CD4-positive, CD25-positive, alpha-beta regulatory T cell (primary cell): ENCODE measurements at regions not wholly inside any gene's neighbourhood (a gene's known extent, or its start where the extent isn't known, plus 50 kb on each side); places are given as distances from the start of the nearest gene placed in this dataset.

Source experiments
- ATAC-seq, 2 donors: fragments of 150-1000 bp; cut with Tn5 transposase; one replicate each; pipeline ENCODE4 v1.10.0; 2021; ENCODE audit warnings: low read depth in 2 of 2, moderate number of reproducible peaks in 2 of 2, moderate library complexity in 1 of 2
- DNase-seq, 3 donors: peaks; one replicate each; pipeline versions ENCODE4 v3.0.0 to v3.0.0-alpha.2; 2012 to 2022; ENCODE audit warnings: mixed read lengths in 1 of 3
- H3K27ac ChIP-seq: one replicate; pipeline ENCODE4 v1.7.0; 2013; ENCODE audit warnings: mild to moderate bottlenecking, low read length; ENCODE audit not compliant: insufficient read depth, poor library complexity, severe bottlenecking
- H3K27me3 ChIP-seq: one replicate; pipeline ENCODE4 v1.7.0; 2013; ENCODE audit warnings: low read length; ENCODE audit not compliant: control insufficient read depth, insufficient read depth
- H3K36me3 ChIP-seq: one replicate; pipeline ENCODE4 v1.7.0; 2013; ENCODE audit warnings: mild to moderate bottlenecking, low read length, moderate library complexity; ENCODE audit not compliant: control insufficient read depth, insufficient read depth
- H3K4me1 ChIP-seq: 2 replicates; pipeline ENCODE4 v1.7.0; 2013; ENCODE audit warnings: mild to moderate bottlenecking, low read length; ENCODE audit not compliant: insufficient read depth, control insufficient read depth, poor library complexity, severe bottlenecking
- H3K4me3 ChIP-seq: one replicate; pipeline ENCODE4 v1.7.0; 2013; ENCODE audit warnings: low read depth, mild to moderate bottlenecking, low read length, moderate library complexity
- H3K9me3 ChIP-seq, 2 experiments: 1 replicate in 1 of 2; 2 replicates in 1 of 2; pipeline ENCODE4 v1.7.0; 2013; ENCODE audit warnings: low read length in 2 of 2, mild to moderate bottlenecking in 1 of 2, moderate library complexity in 1 of 2; ENCODE audit not compliant: control insufficient read depth in 2 of 2
- H3K27ac Mint-ChIP-seq, 3 donors: one replicate each; pipeline ENCODE4 v1.8.0; 2020 to 2022; ENCODE audit warnings: mild to moderate bottlenecking in 3 of 3, mixed read lengths in 3 of 3, moderate library complexity in 2 of 3
- H3K27me3 Mint-ChIP-seq: one replicate; pipeline ENCODE4 v1.8.0; 2022; ENCODE audit warnings: mild to moderate bottlenecking, mixed read lengths
- H3K36me3 Mint-ChIP-seq: one replicate; pipeline ENCODE4 v1.8.0; 2020; ENCODE audit warnings: mixed read lengths
- H3K4me1 Mint-ChIP-seq, 4 donors: one replicate each; pipeline ENCODE4 v1.8.0; 2020 to 2022; ENCODE audit warnings: mixed read lengths in 4 of 4, mild to moderate bottlenecking in 1 of 4
- H3K4me3 Mint-ChIP-seq, 4 donors: one replicate each; pipeline ENCODE4 v1.8.0; 2020 to 2022; ENCODE audit warnings: mild to moderate bottlenecking in 4 of 4, mixed read lengths in 4 of 4, moderate library complexity in 3 of 4
- H3K9me3 Mint-ChIP-seq, 7 donors: one replicate each; pipeline ENCODE4 v1.8.0; 2020 to 2022; ENCODE audit warnings: mixed read lengths in 7 of 7, mild to moderate bottlenecking in 3 of 7, moderate library complexity in 2 of 7

DNA sequence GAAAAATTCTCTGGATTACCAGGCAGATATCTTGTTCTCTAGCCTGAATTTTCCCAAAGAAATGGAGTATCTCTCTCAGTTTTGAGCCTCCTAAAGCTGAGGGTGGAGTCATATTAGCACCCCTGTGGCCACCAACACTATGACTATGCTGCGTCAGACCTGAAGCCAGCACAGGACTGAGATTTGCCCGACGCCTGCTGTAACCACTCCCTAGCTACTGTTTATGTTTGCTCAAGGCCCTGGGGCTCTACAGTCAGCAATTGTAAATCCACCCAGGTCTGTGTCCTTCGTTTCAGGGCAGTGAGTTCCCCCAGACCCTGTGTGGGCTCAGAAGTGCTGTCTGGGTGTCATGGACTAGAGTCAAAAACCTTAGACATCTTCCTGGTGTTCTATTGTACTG is 61.4 kb downstream of the ZXDA start:
- no peaks in the 10 kb centered on the region for H3K4me1 ChIP-seq
- no peaks in the 10 kb centered on the region for H3K27me3 Mint-ChIP-seq

DNA sequence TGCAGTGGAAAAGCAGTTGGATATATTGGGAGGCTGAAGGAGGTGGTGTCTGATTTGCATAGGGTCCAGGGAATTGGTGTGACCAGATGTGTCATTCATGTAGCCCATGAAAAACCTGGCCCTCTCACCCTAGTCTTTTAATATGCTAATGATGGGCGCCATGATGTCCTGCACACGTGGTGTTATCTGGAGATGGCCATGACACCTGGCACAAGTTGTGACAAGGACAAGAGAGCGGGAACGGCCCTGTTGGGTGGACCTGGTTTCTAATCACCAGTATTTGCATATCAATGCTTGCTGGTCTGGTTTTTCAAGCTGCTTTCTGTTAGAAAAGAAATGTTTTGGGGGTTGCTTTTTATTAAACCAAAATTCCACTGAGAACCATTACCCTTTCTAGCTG is 87.4 kb downstream of the ZXDA start:
- ATAC-seq (no peak), DNase-seq (no peak)
- no peak overlapping the region for H3K4me3 Mint-ChIP-seq
- H3K27ac ChIP-seq = no peak overlapping the region
- no peaks in the 10 kb centered on the region for H3K4me1 ChIP-seq
- no peaks in the 10 kb centered on the region for H3K27me3 ChIP-seq
- peaks cover 5% of the 10 kb centered on the region for H3K27me3 Mint-ChIP-seq
- peaks cover 0 to 2% (median 0%) of the 10 kb centered on the region in 7 donors for H3K9me3 Mint-ChIP-seq
- no peaks in the 10 kb centered on the region for H3K36me3 Mint-ChIP-seq
- H3K4me1 Mint-ChIP-seq = peaks cover 0 to 7% (median 2%) of the 10 kb centered on the region in 4 donors
- no peaks in the 10 kb centered on the region for H3K9me3 ChIP-seq
- no peak overlapping the region for H3K27ac Mint-ChIP-seq
- no peak overlapping the region for H3K4me3 ChIP-seq
- H3K36me3 ChIP-seq = no peaks in the 10 kb centered on the region

More for the DNA sequence above, 61.4 kb downstream of the ZXDA start:
- H3K4me3 ChIP-seq = no peak overlapping the region
- H3K9me3 Mint-ChIP-seq = peaks cover 0 to 26% (median 2%) of the 10 kb centered on the region in 7 donors
- H3K4me3 Mint-ChIP-seq = no peak overlapping the region
- H3K9me3 ChIP-seq = peaks cover 0 to 3% of the 10 kb centered on the region in 2 experiments
- no peaks in the 10 kb centered on the region for H3K27me3 ChIP-seq
- H3K27ac Mint-ChIP-seq = no peak overlapping the region
- no peaks in the 10 kb centered on the region for H3K36me3 ChIP-seq
- ATAC-seq (no peak), DNase-seq (no peak)
- H3K27ac ChIP-seq = no peak overlapping the region
- no peaks in the 10 kb centered on the region for H3K4me1 Mint-ChIP-seq
- no peaks in the 10 kb centered on the region for H3K36me3 Mint-ChIP-seq

- Mint-ChIP-seq H3K27ac (no peak overlapping the region), H3K9me3 (peaks cover 0 to 2% (median 0%) of the 10 kb centered on the region in 7 donors), H3K36me3 (no peaks in the 10 kb centered on the region), H3K27me3 (peaks cover 5% of the 10 kb centered on the region), H3K4me1 (peaks cover 0 to 7% (median 2%) of the 10 kb centered on the region in 4 donors), H3K4me3 (no peak overlapping the region)
- Histone ChIP-seq H3K9me3 (no peaks in the 10 kb centered on the region), H3K4me1 (no peaks in the 10 kb centered on the region), H3K36me3 (no peaks in the 10 kb centered on the region), H3K4me3 (no peak overlapping the region), H3K27me3 (no peaks in the 10 kb centered on the region), H3K27ac (no peak overlapping the region)
- no peak for ATAC-seq
- DNase-seq = no peak
Observed at GRCh38 chrX:57822398-57822797, 87.9 kb downstream of the ZXDA start.

- Mint-ChIP-seq H3K27ac (no peak overlapping the region), H3K27me3 (peaks cover 5% of the 10 kb centered on the region), H3K36me3 (no peaks in the 10 kb centered on the region), H3K4me3 (no peak overlapping the region), H3K4me1 (peaks cover 0 to 7% (median 2%) of the 10 kb centered on the region in 4 donors), H3K9me3 (peaks cover 0 to 2% (median 0%) of the 10 kb centered on the region in 7 donors)
- Histone ChIP-seq H3K27me3 (no peaks in the 10 kb centered on the region), H3K36me3 (no peaks in the 10 kb centered on the region), H3K4me1 (no peaks in the 10 kb centered on the region), H3K9me3 (no peaks in the 10 kb centered on the region), H3K27ac (no peak overlapping the region), H3K4me3 (no peak overlapping the region)
- DNase-seq (peak; percentile 13 to 67 (median 48)), ATAC-seq (peak in 1 of 2 donors; percentile 43)
Observed at GRCh38 chrX:57821703-57822387, 88.4 kb downstream of the ZXDA start.

DNA sequence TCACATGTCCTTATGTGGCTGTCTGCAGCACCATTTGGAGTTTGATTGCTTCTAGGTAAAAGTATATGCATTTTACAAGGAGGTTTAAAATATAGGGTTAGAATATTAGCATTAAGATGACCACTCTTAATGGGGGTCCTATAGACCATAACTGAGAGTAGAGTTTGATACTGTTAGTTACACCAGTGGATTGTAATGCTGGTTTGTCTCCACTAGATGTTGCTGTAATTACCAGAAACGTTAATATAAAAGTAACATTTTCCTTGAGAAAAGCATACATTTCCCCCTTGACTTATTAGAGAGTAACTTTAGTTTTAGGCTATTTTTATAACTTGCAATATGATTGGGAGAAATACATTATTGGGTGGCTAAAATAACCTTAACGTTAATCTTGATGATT is 93.0 kb downstream of the ZXDA start:
- no peak overlapping the region for H3K27ac ChIP-seq
- Mint-ChIP-seq H3K4me1 (peaks cover 0 to 7% (median 2%) of the 10 kb centered on the region in 4 donors), H3K27me3 (peaks cover 5% of the 10 kb centered on the region), H3K36me3 (no peaks in the 10 kb centered on the region), H3K4me3 (no peak overlapping the region), H3K9me3 (peaks cover 0 to 6% (median 0%) of the 10 kb centered on the region in 7 donors), H3K27ac (no peak overlapping the region)
- no peaks in the 10 kb centered on the region for H3K27me3 ChIP-seq
- DNase-seq = peak in 1 of 3 donors; percentile 3
- H3K36me3 ChIP-seq = no peaks in the 10 kb centered on the region
- no peak overlapping the region for H3K4me3 ChIP-seq
- ATAC-seq = no peak
- no peaks in the 10 kb centered on the region for H3K4me1 ChIP-seq
- H3K9me3 ChIP-seq = no peaks in the 10 kb centered on the region

- no peaks in the 10 kb centered on the region for H3K4me1 ChIP-seq
- H3K36me3 ChIP-seq = no peaks in the 10 kb centered on the region
Observed at GRCh38 chrX:57772637-57773036, 92.6 kb upstream of the NLRP2B start.

GRCh38 chrX:57771689-57772088 is 91.6 kb upstream of the NLRP2B start:
- no peaks in the 10 kb centered on the region for H3K36me3 Mint-ChIP-seq
- H3K9me3 Mint-ChIP-seq = no peaks in the 10 kb centered on the region
- H3K4me1 ChIP-seq = no peaks in the 10 kb centered on the region
- H3K27ac ChIP-seq = no peak overlapping the region
- H3K4me1 Mint-ChIP-seq = no peaks in the 10 kb centered on the region
- no peak overlapping the region for H3K27ac Mint-ChIP-seq
- no peak overlapping the region for H3K4me3 ChIP-seq
- H3K36me3 ChIP-seq = no peaks in the 10 kb centered on the region
- H3K9me3 ChIP-seq = no peaks in the 10 kb centered on the region
- no peaks in the 10 kb centered on the region for H3K27me3 Mint-ChIP-seq
- DNase-seq = no peak
- H3K27me3 ChIP-seq = no peaks in the 10 kb centered on the region
- ATAC-seq = no peak
- H3K4me3 Mint-ChIP-seq = no peak overlapping the region

More at GRCh38 chrX:57772637-57773036, 92.6 kb upstream of the NLRP2B start:
- Histone ChIP-seq H3K4me3 (no peak overlapping the region), H3K27me3 (no peaks in the 10 kb centered on the region), H3K9me3 (no peaks in the 10 kb centered on the region), H3K27ac (no peak overlapping the region)
- DNase-seq (no peak), ATAC-seq (no peak)
- Mint-ChIP-seq H3K27me3 (no peaks in the 10 kb centered on the region), H3K4me3 (no peak overlapping the region), H3K27ac (no peak overlapping the region), H3K36me3 (no peaks in the 10 kb centered on the region), H3K4me1 (no peaks in the 10 kb centered on the region), H3K9me3 (no peaks in the 10 kb centered on the region)

GRCh38 chrX:57752866-57753265 is 72.8 kb upstream of the NLRP2B start:
- H3K36me3 ChIP-seq = no peaks in the 10 kb centered on the region
- no peaks in the 10 kb centered on the region for H3K4me1 Mint-ChIP-seq
- H3K4me3 ChIP-seq = no peak overlapping the region
- no peak overlapping the region for H3K27ac Mint-ChIP-seq
- H3K9me3 Mint-ChIP-seq = peaks cover 2 to 20% (median 6%) of the 10 kb centered on the region in 7 donors
- no peak overlapping the region for H3K27ac ChIP-seq
- peaks cover 5% of the 10 kb centered on the region for H3K27me3 Mint-ChIP-seq
- no peaks in the 10 kb centered on the region for H3K4me1 ChIP-seq
- H3K4me3 Mint-ChIP-seq = no peak overlapping the region
- peaks cover 0 to 2% of the 10 kb centered on the region in 2 experiments for H3K9me3 ChIP-seq
- no peaks in the 10 kb centered on the region for H3K36me3 Mint-ChIP-seq
- H3K27me3 ChIP-seq = no peaks in the 10 kb centered on the region
- ATAC-seq (no peak), DNase-seq (peak in 1 of 3 donors; percentile 0)
